ENCODE measurements at regions not wholly inside any gene's neighbourhood (a gene's known extent, or its start where the extent isn't known, plus 50 kb on each side); places are given as distances from the start of the nearest gene placed in this dataset.
"Not testable (repeated sequence)": the region's sequence is repeated elsewhere in the genome, so short reads cannot be mapped to it uniquely, and the experiment has no call there.

- no peak for DNase-seq (ENCODE audit: low read depth)
Observed at GRCh38 chrX:9388450-9388849, 76.4 kb upstream of the TBL1X start.

- DNase-seq (ENCODE audit: low read depth), result no peak
Observed at GRCh38 chrX:9390121-9390520, 74.7 kb upstream of the TBL1X start.

- no peak for DNase-seq (ENCODE audit: low read depth)
Observed at GRCh38 chrX:9390693-9391368, 74.0 kb upstream of the TBL1X start.

GRCh38 chrX:9392445-9392844, 72.4 kb upstream of the TBL1X start:
- DNase-seq (ENCODE audit: low read depth), result no peak

GRCh38 chrX:9393571-9393970, 71.3 kb upstream of the TBL1X start:
- no peak for DNase-seq (ENCODE audit: low read depth)

- no peak for DNase-seq (ENCODE audit: low read depth)
Observed at GRCh38 chrX:9394212-9394611, 70.6 kb upstream of the TBL1X start.

- DNase-seq (ENCODE audit: low read depth), result no peak
Observed at GRCh38 chrX:9396930-9397329, 67.9 kb upstream of the TBL1X start.

- DNase-seq (ENCODE audit: low read depth), result no peak
Observed at GRCh38 chrX:9401051-9401450, 63.8 kb upstream of the TBL1X start.

GRCh38 chrX:9403374-9403773, 61.5 kb upstream of the TBL1X start:
- no peak for DNase-seq (ENCODE audit: low read depth)

- not testable (repeated sequence) for DNase-seq (ENCODE audit: low read depth)
Observed at GRCh38 chrX:9405635-9406034, 59.2 kb upstream of the TBL1X start.

- DNase-seq (ENCODE audit: low read depth), result not testable (repeated sequence)
Observed at GRCh38 chrX:9410889-9411288, 54.0 kb upstream of the TBL1X start.

GRCh38 chrX:9411682-9412081, 53.2 kb upstream of the TBL1X start:
- DNase-seq (ENCODE audit: low read depth), result not testable (repeated sequence)

GRCh38 chrX:9414416-9414815, 50.4 kb upstream of the TBL1X start:
- no peak for DNase-seq (ENCODE audit: low read depth)

All from stimulated activated CD8-positive, alpha-beta memory T cell treated with anti-CD3 and anti-CD28 coated beads, Interleukin-15, amount 100 ng/mL, for 24 hours (primary cell).